ENCODE measurements at regions not wholly inside any gene's neighbourhood (a gene's known extent, or its start where the extent isn't known, plus 50 kb on each side); places are given as distances from the start of the nearest gene placed in this dataset.

DNA sequence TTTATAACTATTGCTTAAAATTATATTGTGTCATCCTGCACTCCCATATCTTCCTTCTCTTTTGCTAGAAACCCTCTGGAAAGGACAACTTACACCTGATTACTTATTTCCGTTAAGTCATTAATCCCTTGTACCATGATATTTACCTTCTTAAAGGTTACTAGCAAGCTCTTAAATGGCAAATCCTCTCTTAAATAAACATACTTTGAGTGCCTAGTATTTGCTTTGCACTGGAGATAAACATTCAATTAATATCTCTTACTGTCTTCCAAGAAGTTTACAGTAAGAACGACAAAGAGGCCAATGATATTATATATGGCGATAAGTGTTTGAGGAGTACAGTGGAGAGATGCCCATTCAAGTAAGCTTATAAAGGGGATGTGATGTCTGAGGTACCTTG lies 278.3 kb downstream of the HGF start:
- TF ChIP-seq YY1 (IDR thresholded peaks at IDR 0.05; ENCODE audit: low read depth), result no peak
- no peak for TF ChIP-seq EP300 (IDR thresholded peaks at IDR 0.05; ENCODE audit: borderline replicate concordance)
- TF ChIP-seq RAD21 (IDR thresholded peaks at IDR 0.05; ENCODE audit: low read depth), result no peak
- TF ChIP-seq, protein P1, sequence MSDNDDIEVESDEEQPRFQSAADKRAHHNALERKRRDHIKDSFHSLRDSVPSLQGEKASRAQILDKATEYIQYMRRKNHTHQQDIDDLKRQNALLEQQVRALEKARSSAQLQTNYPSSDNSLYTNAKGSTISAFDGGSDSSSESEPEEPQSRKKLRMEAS (IDR thresholded peaks at IDR 0.05), result no peak
- no peak for TF ChIP-seq ZBTB7A (IDR thresholded peaks at IDR 0.05; ENCODE audit: low read depth)
- TF ChIP-seq REST (IDR thresholded peaks at IDR 0.05; ENCODE audit: low read depth), result no peak
- no peak for TF ChIP-seq TAF1 (IDR thresholded peaks at IDR 0.05; ENCODE audit: low read depth)
- no peak for TF ChIP-seq TCF12 (IDR thresholded peaks at IDR 0.05; ENCODE audit: low read depth)
- TF ChIP-seq USF1 (IDR thresholded peaks at IDR 0.05), result no peak
- no peak for TF ChIP-seq CEBPB (IDR thresholded peaks at IDR 0.05)
- TF ChIP-seq EGR1 (IDR thresholded peaks at IDR 0.05), result no peak
- TF ChIP-seq CREB1 (IDR thresholded peaks at IDR 0.05; ENCODE audit: low read depth), result no peak

All from Ishikawa (cell line).